HCT116 (cell line): ENCODE measurements at regions not wholly inside any gene's neighbourhood (a gene's known extent, or its start where the extent isn't known, plus 50 kb on each side); places are given as distances from the start of the nearest gene placed in this dataset.

Experiments used
- ATAC-seq: fragments of 200-7000 bp; cut with Tn5 transposase; 2 replicates; pipeline ENCODE4 v1.9.1; 2020; ENCODE audit warnings: mild to moderate bottlenecking, moderate library complexity
- BruUV-seq: library from RNA; stranded (reverse); fragments of 400-500 nt; replicated peaks from 2 replicates; lab custom pipeline; 2021; lab: Mats Ljungman, UMichigan
- CTCF ChIA-PET: fragments of 300-600 bp; sonication (Branson Sonifier 250); formaldehyde crosslinking; loops from one replicate; lab custom pipeline; 2021; ENCODE audit warnings: antibody characterized with exemption; lab: Charles Lee
- POLR2A ChIA-PET: fragments of 300-600, 350-600 bp; sonication (Branson Sonifier 250); formaldehyde crosslinking; loops from one replicate; lab custom pipeline; 2021; ENCODE audit warnings: antibody characterized with exemption; lab: Charles Lee
- RAD21 ChIA-PET, 2 experiments: fragments of 300-600 bp; sonication (Branson Sonifier 250); formaldehyde crosslinking; loops; one replicate each; lab custom pipeline; 2023; ENCODE audit warnings: low total read pairs in 2 of 2; ENCODE audit not compliant: uncharacterized antibody in 2 of 2, unreplicated experiment in 2 of 2, low non-redundant PET in 1 of 2; lab: Charles Lee
- DNase-seq: peaks from one replicate; pipeline ENCODE4 v3.0.0-alpha.2; 2010; ENCODE audit warnings: low read depth, low spot score
- H2AFZ ChIP-seq: fragments of 200-600 bp; shearing (Covaris generic), sonication (generic); 2 replicates; pipeline ENCODE4 v1.6.1; 2017; ENCODE audit warnings: low read depth, mixed run types, mixed read lengths, antibody characterized with exemption, low read length; ENCODE audit not compliant: poor library complexity, severe bottlenecking
- H3K27ac ChIP-seq: 2 replicates; pipeline ENCODE4 v1.5.1; 2012; ENCODE audit warnings: low read depth, low read length
- H3K27me3 ChIP-seq: fragments of 200-600 bp; sonication (generic); 2 replicates; pipeline ENCODE4 v1.6.1; 2016; ENCODE audit warnings: mixed run types, low read length, mixed read lengths; ENCODE audit not compliant: insufficient read depth
- H3K36me3 ChIP-seq, 2 experiments: fragments of 200-500 bp in 1 of 2; fragments of 200-600 bp in 1 of 2; sonication (Bioruptor generic) in 1 of 2; sonication (generic) in 1 of 2; 2 replicates each; pipeline versions ENCODE4 v1.5.1 to v1.6.1; 2014 to 2016; ENCODE audit warnings: low read length in 2 of 2, inconsistent platforms in 1 of 2, mixed read lengths in 1 of 2, mixed run types in 1 of 2; ENCODE audit not compliant: insufficient read depth in 2 of 2, control insufficient read depth in 1 of 2
- H3K4me1 ChIP-seq, 2 experiments: fragments of 200-600 bp in 1 of 2; sonication (generic) in 1 of 2; 2 replicates each; pipeline versions ENCODE4 v1.5.1 to v1.6.1; 2012 to 2017; ENCODE audit warnings: low read length in 2 of 2, inconsistent platforms in 1 of 2, mild to moderate bottlenecking in 1 of 2, mixed read lengths in 1 of 2, mixed run types in 1 of 2, moderate library complexity in 1 of 2; ENCODE audit not compliant: insufficient read depth in 2 of 2, control insufficient read depth in 1 of 2
- H3K4me2 ChIP-seq: fragments of 200-600 bp; sonication (generic); 2 replicates; pipeline ENCODE4 v1.6.1; 2017; ENCODE audit warnings: mixed run types, low read length, mixed read lengths
- H3K4me3 ChIP-seq, 2 experiments: fragments of 200-600 bp in 1 of 2; sonication (generic) in 1 of 2; replicated peaks in 1 of 2; 2 replicates each; pipeline ENCODE4 v1.5.1; 2011 to 2016; ENCODE audit warnings: low read length in 2 of 2, control low read depth in 1 of 2, low read depth in 1 of 2, mild to moderate bottlenecking in 1 of 2, mixed read lengths in 1 of 2, mixed run types in 1 of 2
- H3K79me2 ChIP-seq: fragments of 200-600 bp; sonication (generic); 2 replicates; pipeline ENCODE4 v1.6.1; 2017; ENCODE audit warnings: mild to moderate bottlenecking, mixed run types, low read length, moderate library complexity, mixed read lengths; ENCODE audit not compliant: insufficient read depth
- H3K9ac ChIP-seq: fragments of 200-600 bp; sonication (generic); 2 replicates; pipeline ENCODE4 v1.6.1; 2016; ENCODE audit warnings: low read length, mixed read lengths
- H3K9me2 ChIP-seq: fragments of 200-600 bp; sonication (generic), shearing (Covaris generic); 2 replicates; pipeline ENCODE4 v1.6.1; 2017; ENCODE audit warnings: mixed run types, mild to moderate bottlenecking, moderate library complexity; ENCODE audit not compliant: insufficient read depth
- H3K9me3 ChIP-seq, 2 experiments: fragments of 200-500 bp in 1 of 2; fragments of 200-600 bp in 1 of 2; sonication (Bioruptor generic) in 1 of 2; sonication (generic) in 1 of 2; 2 replicates each; pipeline ENCODE4 v1.6.1; 2014 to 2017; ENCODE audit warnings: low read length in 2 of 2, mixed read lengths in 2 of 2, inconsistent platforms in 1 of 2, low read depth in 1 of 2, mild to moderate bottlenecking in 1 of 2, mixed run types in 1 of 2, moderate library complexity in 1 of 2; ENCODE audit not compliant: control insufficient read depth in 1 of 2, insufficient read depth in 1 of 2
- H4K20me1 ChIP-seq: fragments of 200-600 bp; sonication (generic), shearing (Covaris generic); 2 replicates; pipeline ENCODE4 v1.6.1; 2017; ENCODE audit warnings: mixed run types, mild to moderate bottlenecking, moderate library complexity; ENCODE audit not compliant: insufficient read depth
- ATF3 ChIP-seq: IDR thresholded peaks from 2 replicates; pipeline ENCODE4 v1.6.1; 2012
- CBX3 ChIP-seq: IDR thresholded peaks from 2 replicates; pipeline ENCODE4 v1.6.1; 2012; ENCODE audit warnings: low read depth
- CEBPB ChIP-seq: IDR thresholded peaks from 2 replicates; pipeline ENCODE4 v1.6.1; 2012; ENCODE audit warnings: low read depth
- CTCF ChIP-seq, 3 experiments: fragments of 200-600 bp in 1 of 3; sonication (generic) in 1 of 3; IDR thresholded peaks in 2 of 3; conservative IDR thresholded peaks in 1 of 3; 2 replicates each; pipeline ENCODE4 v1.5.1; 2012 to 2017; ENCODE audit warnings: low read depth in 2 of 3, low read length in 2 of 3, antibody characterized with exemption in 1 of 3, borderline replicate concordance in 1 of 3, control low read depth in 1 of 3, mild to moderate bottlenecking in 1 of 3, mixed read lengths in 1 of 3, mixed run types in 1 of 3, moderate library complexity in 1 of 3; ENCODE audit not compliant: insufficient read depth in 1 of 3
- MAX ChIP-seq: IDR thresholded peaks from 2 replicates; pipeline ENCODE4 v1.6.1; 2012
- RAD21 ChIP-seq: IDR thresholded peaks from 2 replicates; pipeline ENCODE4 v1.6.1; 2012; ENCODE audit warnings: low read depth, mild to moderate bottlenecking
- SP1 ChIP-seq: IDR thresholded peaks from 2 replicates; pipeline ENCODE4 v1.6.1; 2012; ENCODE audit warnings: low read depth
- TCF7L2 ChIP-seq: IDR thresholded peaks from 2 replicates; pipeline ENCODE4 v1.7.0; 2011; ENCODE audit warnings: borderline replicate concordance, inconsistent platforms; ENCODE audit not compliant: insufficient read depth, insufficient read length; ENCODE audit errors: extremely low read depth
- YY1 ChIP-seq: IDR thresholded peaks from 2 replicates; pipeline ENCODE4 v1.6.1; 2011; ENCODE audit warnings: low read length, low read depth, moderate library complexity, mild to moderate bottlenecking; ENCODE audit not compliant: insufficient replicate concordance; ENCODE audit errors: extremely low read depth
- ZBTB33 ChIP-seq: IDR thresholded peaks from 2 replicates; pipeline ENCODE4 v1.6.1; 2011; ENCODE audit warnings: mild to moderate bottlenecking, low read length, moderate library complexity; ENCODE audit not compliant: insufficient replicate concordance; ENCODE audit errors: extremely low read depth
- ZFX ChIP-seq: fragments of 450-650 bp; IDR thresholded peaks from 2 replicates; pipeline ENCODE4 v1.6.1; 2017
- ZNF274 ChIP-seq: fragments of 200-500 bp; sonication (Bioruptor generic); IDR thresholded peaks from 2 replicates; pipeline ENCODE4 v1.6.1; 2014; ENCODE audit warnings: mild to moderate bottlenecking, low read depth, low read length, inconsistent platforms
- intact Hi-C: fragments of 100-400 bp; cut with micrococcal nuclease; formaldehyde crosslinking; loops from 2 replicates; pipeline ENCODE4 v1.10.0; 2022

GRCh38 chr5:34495178-34495577 lies 160.9 kb upstream of the RAI14 start (continued):
- no peak for TF ChIP-seq ZBTB33
- no peak for TF ChIP-seq CTCF (IDR thresholded peaks at IDR 0.05 in 2 of 3, conservative IDR thresholded peaks at IDR 0.05 in 1 of 3; ENCODE audit: borderline replicate concordance in 1 of 3, insufficient read depth in 1 of 3, low read depth in 2 of 3, low read length in 2 of 3)
- no peak for TF ChIP-seq YY1
- no peak for TF ChIP-seq SP1
- TF ChIP-seq TCF7L2: no peak
- TF ChIP-seq CEBPB: no peak
- TF ChIP-seq ATF3: no peak
- no peak for TF ChIP-seq CBX3
- TF ChIP-seq ZFX: no peak
- TF ChIP-seq RAD21: no peak

GRCh38 chr5:34496260-34496691 lies 159.9 kb upstream of the RAI14 start:
- Histone ChIP-seq H3K27ac (no peak overlapping the region), H4K20me1 (no peaks in the 10 kb centered on the region), H3K4me1 (peaks cover 0 to 6% of the 10 kb centered on the region in 2 experiments; a peak in 2 of 4 replicates), H3K4me3 (no peak overlapping the region), H3K79me2 (no peaks in the 10 kb centered on the region), H3K27me3 (no peaks in the 10 kb centered on the region), H3K36me3 (no peaks in the 10 kb centered on the region), H3K9me3 (no peaks in the 10 kb centered on the region), H3K9me2 (no peaks in the 10 kb centered on the region), H3K4me2 (no peak overlapping the region), H2AFZ (no peak overlapping the region), H3K9ac (no peak overlapping the region)
- CTCF ChIA-PET: interaction anchor here (2.0 kb wide), 1 partner anchor 10 kb away, joined by 5 read pairs; no protein-coding TSS in a partner anchor
- no TSS peak for BruUV-seq
- DNase-seq: no peak
- POLR2A ChIA-PET: no interaction called here
- intact Hi-C loops: no loop called here
- TF ChIP-seq MAX: no peak
- no peak for TF ChIP-seq ZNF274
- no peak for TF ChIP-seq ATF3
- ATAC-seq: peak; percentile 57
- RAD21 ChIA-PET: no interaction called here
